ENCODE measurements at regions not wholly inside any gene's neighbourhood (a gene's known extent, or its start where the extent isn't known, plus 50 kb on each side); places are given as distances from the start of the nearest gene placed in this dataset.

- no peaks in the 10 kb centered on the region for H3K36me3 ChIP-seq (ENCODE audit: insufficient read depth, low read length)
- H3K79me2 ChIP-seq (ENCODE audit: insufficient read depth, low read length): peaks cover 34% of the 10 kb centered on the region
- H2AFZ ChIP-seq (ENCODE audit: low read length): no peak overlapping the region
- no peak overlapping the region for H3K9ac ChIP-seq (ENCODE audit: low read depth, low read length, poor library complexity, severe bottlenecking)
- no peaks in the 10 kb centered on the region; the same call in 1 of the 2 replicates for H3K9me3 ChIP-seq (ENCODE audit: insufficient read depth, low read depth, low read length)
- H3K9me2 ChIP-seq (replicated peaks; ENCODE audit: low read depth, low read length): no peaks in the 10 kb centered on the region
- H3F3A ChIP-seq (ENCODE audit: low read depth): no peaks in the 10 kb centered on the region
- no peaks in the 10 kb centered on the region for H3K27me3 ChIP-seq (ENCODE audit: insufficient read depth, low read length, poor library complexity, severe bottlenecking)
- H4K20me1 ChIP-seq (ENCODE audit: insufficient read depth, low read length, poor library complexity, severe bottlenecking): no peaks in the 10 kb centered on the region
- H3K4me3 ChIP-seq (ENCODE audit: low read length, poor library complexity, severe bottlenecking): no peak overlapping the region
- TF ChIP-seq CTCF (conservative IDR thresholded peaks at IDR 0.05; ENCODE audit: low read length): no peak
- TF ChIP-seq EZH2phosphoT487 (IDR thresholded peaks at IDR 0.05; ENCODE audit: borderline replicate concordance): no peak
- no peak overlapping the region for H3K4me2 ChIP-seq (ENCODE audit: low read depth, low read length, poor library complexity, severe bottlenecking)
- H3K4me1 ChIP-seq (ENCODE audit: insufficient read depth, low read length, poor library complexity, severe bottlenecking): peaks cover 52% of the 10 kb centered on the region
These were observed 330.4 kb downstream of the BRD1 start for GRCh38 chr22:49497266-49497665.

- TF ChIP-seq EZH2phosphoT487 (IDR thresholded peaks at IDR 0.05; ENCODE audit: borderline replicate concordance): no peak
- TF ChIP-seq CTCF (conservative IDR thresholded peaks at IDR 0.05; ENCODE audit: low read length): no peak
- H3K9me2 ChIP-seq (replicated peaks; ENCODE audit: low read depth, low read length): no peaks in the 10 kb centered on the region
These were observed 333.1 kb downstream of the BRD1 start for GRCh38 chr22:49494555-49494954.

GRCh38 chr22:49492741-49493251 is 334.9 kb downstream of the BRD1 start:
- no peaks in the 10 kb centered on the region for H4K20me1 ChIP-seq (ENCODE audit: insufficient read depth, low read length, poor library complexity, severe bottlenecking)
- no peaks in the 10 kb centered on the region for H3F3A ChIP-seq (ENCODE audit: low read depth)
- peaks cover 10% of the 10 kb centered on the region; the same call in 1 of the 2 replicates for H3K79me2 ChIP-seq (ENCODE audit: insufficient read depth, low read length)
- no peaks in the 10 kb centered on the region; the same call in 1 of the 2 replicates for H3K9me3 ChIP-seq (ENCODE audit: insufficient read depth, low read depth, low read length)
- no peak overlapping the region for H3K4me2 ChIP-seq (ENCODE audit: low read depth, low read length, poor library complexity, severe bottlenecking)
- H2AFZ ChIP-seq (ENCODE audit: low read length): no peak overlapping the region
- H3K4me3 ChIP-seq (ENCODE audit: low read length, poor library complexity, severe bottlenecking): no peak overlapping the region
- peaks cover 18% of the 10 kb centered on the region for H3K4me1 ChIP-seq (ENCODE audit: insufficient read depth, low read length, poor library complexity, severe bottlenecking)
- H3K9me2 ChIP-seq (replicated peaks; ENCODE audit: low read depth, low read length): no peaks in the 10 kb centered on the region
- H3K27me3 ChIP-seq (ENCODE audit: insufficient read depth, low read length, poor library complexity, severe bottlenecking): no peaks in the 10 kb centered on the region
- TF ChIP-seq EZH2phosphoT487 (IDR thresholded peaks at IDR 0.05; ENCODE audit: borderline replicate concordance): no peak
- TF ChIP-seq CTCF (conservative IDR thresholded peaks at IDR 0.05; ENCODE audit: low read length): no peak
- no peak overlapping the region for H3K9ac ChIP-seq (ENCODE audit: low read depth, low read length, poor library complexity, severe bottlenecking)
- H3K36me3 ChIP-seq (ENCODE audit: insufficient read depth, low read length): no peaks in the 10 kb centered on the region

More at GRCh38 chr22:49494555-49494954, 333.1 kb downstream of the BRD1 start:
- Histone ChIP-seq H3K36me3 (ENCODE audit: insufficient read depth, low read length) (no peaks in the 10 kb centered on the region), H3K27me3 (ENCODE audit: insufficient read depth, low read length, poor library complexity, severe bottlenecking) (no peaks in the 10 kb centered on the region), H3K9me3 (ENCODE audit: insufficient read depth, low read depth, low read length) (no peaks in the 10 kb centered on the region; the same call in 1 of the 2 replicates), H3K4me1 (ENCODE audit: insufficient read depth, low read length, poor library complexity, severe bottlenecking) (peaks cover 26% of the 10 kb centered on the region), H3K4me3 (ENCODE audit: low read length, poor library complexity, severe bottlenecking) (no peak overlapping the region), H4K20me1 (ENCODE audit: insufficient read depth, low read length, poor library complexity, severe bottlenecking) (no peaks in the 10 kb centered on the region), H3K9ac (ENCODE audit: low read depth, low read length, poor library complexity, severe bottlenecking) (no peak overlapping the region), H2AFZ (ENCODE audit: low read length) (no peak overlapping the region), H3K79me2 (ENCODE audit: insufficient read depth, low read length) (peaks cover 20% of the 10 kb centered on the region), H3K4me2 (ENCODE audit: low read depth, low read length, poor library complexity, severe bottlenecking) (no peak overlapping the region), H3F3A (ENCODE audit: low read depth) (no peaks in the 10 kb centered on the region)
